Skeletal muscle cell (primary cell): ENCODE measurements at regions not wholly inside any gene's neighbourhood (a gene's known extent, or its start where the extent isn't known, plus 50 kb on each side); places are given as distances from the start of the nearest gene placed in this dataset.

Experiments used
- DNase-seq: peaks from one replicate; pipeline ENCODE4 v3.0.0-alpha.2; 2010; ENCODE audit warnings: low read depth
- H3K4me3 ChIP-seq: 2 replicates; pipeline ENCODE4 v1.5.1; 2011; ENCODE audit warnings: low read depth, mild to moderate bottlenecking, control low read depth, low read length, moderate library complexity

DNA sequence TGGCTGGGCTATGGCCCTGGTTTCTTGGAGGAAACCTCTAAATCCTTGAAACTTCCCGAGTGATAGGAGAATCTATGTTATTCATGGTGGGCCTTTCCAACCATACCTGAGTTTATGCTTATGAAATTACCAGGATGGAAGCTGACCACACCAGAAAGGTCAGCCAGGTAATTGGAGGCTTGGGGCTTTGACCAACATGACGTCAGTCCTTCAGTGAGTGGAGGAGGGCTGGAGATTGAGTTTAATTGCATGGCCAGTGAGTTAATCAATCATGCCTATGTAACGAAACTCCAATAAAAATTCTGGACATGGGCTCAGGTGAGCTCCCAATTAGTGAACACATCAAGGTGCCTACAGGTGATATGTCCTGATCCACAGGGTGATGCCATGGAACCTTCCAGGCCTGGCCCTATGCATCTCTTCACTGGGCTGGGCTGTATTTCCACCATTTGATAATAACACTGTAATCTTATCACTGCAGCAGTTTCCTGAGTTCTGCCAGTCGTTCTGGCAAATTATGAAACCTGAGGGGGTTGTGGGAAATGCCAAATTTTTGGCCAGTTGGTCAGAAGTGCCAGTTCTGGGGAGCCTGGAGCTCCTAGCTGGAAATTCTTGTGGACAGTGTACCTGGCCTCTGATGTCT lies 106.5 kb downstream of the CDH26 start:
- no peak for DNase-seq
- no peak overlapping the region for H3K4me3 ChIP-seq

DNA sequence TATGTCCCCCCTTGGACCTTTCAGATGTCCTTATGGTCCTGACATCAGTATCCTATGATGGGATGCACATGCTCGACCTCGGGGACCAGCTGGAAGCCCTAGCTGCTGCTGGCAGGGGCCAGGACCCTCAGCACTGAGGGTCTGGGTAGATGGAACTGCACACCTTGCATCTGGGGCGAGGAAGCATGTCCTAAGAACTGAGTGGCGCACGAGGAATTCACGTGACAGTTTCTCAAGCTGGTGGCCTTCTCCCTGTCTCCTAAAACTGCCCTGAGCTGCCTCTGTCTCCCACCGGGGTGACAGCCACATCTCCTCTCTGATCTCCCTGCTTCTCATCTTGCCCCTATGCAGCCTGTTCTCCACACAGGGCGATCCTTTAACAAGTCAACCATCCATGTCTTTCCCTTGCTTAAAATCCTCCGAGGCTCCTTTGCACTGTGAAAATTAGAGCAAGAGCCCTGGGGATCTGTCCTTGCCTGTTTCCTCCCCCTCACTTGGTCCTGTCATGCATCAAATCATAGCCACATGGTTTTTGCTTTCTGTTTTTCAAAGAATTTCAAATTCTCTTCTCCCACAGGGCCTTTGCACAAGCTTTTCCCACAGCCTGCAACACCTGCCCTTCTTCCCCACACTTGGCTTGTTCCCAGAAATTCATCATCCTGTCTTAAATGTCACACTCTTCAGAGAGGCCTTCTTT lies 107.7 kb downstream of the CDH26 start:
- DNase-seq: no peak
- no peak overlapping the region for H3K4me3 ChIP-seq

DNA sequence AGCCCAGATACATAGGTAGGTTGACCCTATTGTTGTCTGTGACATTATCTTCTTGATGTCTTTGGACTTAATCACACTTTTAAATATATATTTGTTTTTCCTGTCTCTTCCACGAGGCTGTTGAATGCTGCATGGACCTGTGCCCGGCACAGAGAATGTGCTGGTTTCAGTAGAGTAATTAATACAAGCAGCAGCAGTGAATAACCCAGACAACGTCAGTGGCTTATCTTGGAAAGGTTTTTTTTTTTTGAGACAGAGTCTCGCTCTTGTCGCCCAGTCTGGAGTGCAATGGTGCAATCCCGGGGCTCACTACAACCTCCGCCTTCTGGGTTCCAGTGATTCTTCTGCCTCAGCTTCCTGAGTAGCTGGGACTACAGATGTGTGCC lies 108.2 kb downstream of the CDH26 start:
- H3K4me3 ChIP-seq: no peak overlapping the region

DNA sequence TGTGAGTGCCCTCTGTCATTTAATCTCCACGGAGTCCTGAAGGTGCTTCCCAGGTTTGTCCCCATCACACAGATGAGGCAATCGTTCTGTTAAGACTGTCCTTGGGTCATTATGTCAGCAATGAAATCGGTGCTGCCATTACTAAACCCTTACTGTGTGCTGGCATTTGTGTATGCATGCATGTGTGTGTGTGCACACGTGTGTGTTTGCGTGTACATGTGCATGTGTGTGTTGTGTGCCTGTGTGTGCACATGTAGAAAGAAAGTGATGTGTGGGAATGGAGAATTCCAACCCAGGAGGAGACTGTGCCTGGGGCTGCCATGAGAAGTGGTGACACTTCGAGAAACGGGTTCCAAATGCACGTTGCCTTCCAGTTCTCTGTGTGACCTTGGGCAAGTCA lies 110.3 kb downstream of the CDH26 start:
- H3K4me3 ChIP-seq: no peak overlapping the region
- no peak for DNase-seq

More for the DNA sequence above, 108.2 kb downstream of the CDH26 start:
- no peak for DNase-seq

DNA sequence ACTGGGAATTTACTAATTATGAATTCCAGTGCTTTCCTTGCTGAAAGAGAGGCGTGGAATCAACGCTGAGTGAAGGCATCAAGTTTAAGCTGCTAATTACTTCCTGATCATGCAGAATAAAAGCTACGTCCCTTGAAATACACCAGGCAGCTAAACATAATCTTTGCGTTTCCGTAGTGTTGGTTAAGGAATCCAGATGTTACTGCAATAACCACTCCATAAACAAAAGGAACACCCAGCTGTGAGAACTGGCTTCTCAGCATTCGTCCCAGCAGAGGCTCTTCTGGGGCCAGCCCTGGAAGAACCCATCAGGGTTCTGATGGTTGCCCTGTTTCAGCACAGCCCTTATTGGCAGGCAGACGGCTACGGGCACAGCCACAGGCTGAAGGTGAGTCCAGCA lies 111.4 kb downstream of the CDH26 start:
- DNase-seq: no peak
- H3K4me3 ChIP-seq: no peak overlapping the region

DNA sequence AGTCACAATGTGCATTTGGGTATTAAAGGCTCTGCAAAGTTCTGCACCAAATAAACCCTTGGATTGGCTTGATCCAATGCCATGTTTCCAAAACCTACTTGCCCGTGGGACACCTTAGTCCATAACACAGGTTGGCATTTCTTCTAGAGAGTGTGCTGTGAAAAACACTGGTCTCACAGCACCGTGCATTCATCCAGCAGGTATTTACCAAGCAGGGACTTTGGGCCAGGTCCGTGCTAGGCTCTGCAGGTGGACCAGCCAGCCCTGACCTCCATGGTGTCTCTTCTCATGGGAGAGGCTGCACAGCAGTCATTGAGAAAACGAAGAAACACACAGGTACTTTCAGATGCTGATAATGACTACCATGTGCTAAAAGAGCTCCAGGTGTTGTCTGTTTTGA lies 112.6 kb downstream of the CDH26 start:
- no peak overlapping the region for H3K4me3 ChIP-seq
- DNase-seq: no peak

DNA sequence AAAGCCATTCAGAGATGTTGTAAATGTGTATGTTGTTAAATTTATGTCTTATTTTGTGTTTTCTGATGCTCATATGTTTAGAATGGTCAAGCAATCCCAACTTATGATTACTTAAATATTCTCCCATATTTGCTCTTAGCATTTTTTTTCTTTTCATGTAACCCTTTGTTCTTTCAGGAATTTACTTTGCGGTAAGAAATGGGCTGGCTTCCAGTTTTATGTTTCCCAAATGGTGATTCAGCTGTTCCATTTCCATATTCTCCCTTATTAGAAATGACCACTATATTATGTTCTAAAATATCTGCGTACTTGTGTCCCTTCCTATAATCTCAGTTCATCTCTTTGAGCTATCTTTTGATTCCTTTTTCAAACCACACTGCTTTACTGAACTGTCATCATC lies 113.7 kb downstream of the CDH26 start:
- H3K4me3 ChIP-seq: no peak overlapping the region
- DNase-seq: no peak

DNA sequence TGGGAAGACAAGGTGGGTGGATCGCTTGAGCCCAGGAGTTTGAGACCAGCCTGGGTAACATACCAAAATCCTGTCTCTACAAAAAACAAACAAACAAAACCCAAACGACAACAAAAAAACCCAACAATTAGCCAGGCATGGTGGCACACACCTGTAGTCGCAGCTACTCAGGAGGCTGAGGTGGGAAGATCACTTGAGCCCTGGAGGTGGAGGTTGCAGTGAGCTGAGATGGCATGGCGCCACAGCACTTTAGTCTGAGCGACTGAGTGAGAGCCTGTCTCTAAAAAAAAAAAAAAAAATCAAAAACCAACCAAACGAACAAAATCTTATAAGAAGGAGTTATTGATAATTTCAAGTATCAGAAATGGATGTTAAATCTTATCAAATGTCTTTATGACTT lies 114.9 kb downstream of the CDH26 start:
- H3K4me3 ChIP-seq: no peak overlapping the region
- DNase-seq: no peak

DNA sequence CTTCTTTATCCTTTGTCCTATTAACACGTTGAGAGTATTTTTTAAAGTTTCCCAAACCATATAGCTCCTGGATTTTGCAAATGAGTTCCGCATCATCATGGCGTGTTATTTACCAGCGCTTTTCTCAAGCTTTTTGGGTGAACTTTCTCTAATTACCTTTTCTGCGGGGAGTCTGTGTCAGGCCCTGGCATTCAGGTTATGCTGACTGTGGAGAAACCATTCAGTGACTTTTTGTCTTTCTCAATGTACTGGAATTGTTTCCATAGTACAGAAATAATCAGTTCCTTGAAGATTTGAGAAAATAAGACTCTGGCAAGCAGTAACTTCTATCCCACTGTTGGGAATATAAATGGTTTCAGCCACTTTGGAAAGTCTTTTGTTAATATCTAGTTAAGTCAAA lies 115.3 kb downstream of the CDH26 start:
- no peak for DNase-seq
- no peak overlapping the region for H3K4me3 ChIP-seq

DNA sequence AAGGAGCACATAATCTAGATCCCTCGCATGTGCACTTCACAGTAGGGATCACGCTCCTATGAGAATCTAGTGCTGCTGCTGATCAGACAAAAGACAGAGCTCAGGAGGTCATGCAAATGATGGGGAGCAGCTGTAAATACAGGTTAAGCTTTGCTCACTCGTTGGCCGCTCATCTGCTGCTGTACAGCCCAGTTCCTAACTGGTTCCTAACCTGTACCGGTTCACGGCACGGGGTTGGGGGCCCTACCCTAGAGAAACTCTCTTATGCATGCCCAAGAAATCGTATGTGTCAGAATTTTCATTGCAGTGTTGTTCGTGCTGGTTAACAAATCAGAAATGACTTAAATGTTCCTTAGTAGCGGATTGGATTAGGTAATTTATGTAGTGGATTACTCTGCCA lies 116.1 kb downstream of the CDH26 start:
- DNase-seq: no peak
- H3K4me3 ChIP-seq: no peak overlapping the region

DNA sequence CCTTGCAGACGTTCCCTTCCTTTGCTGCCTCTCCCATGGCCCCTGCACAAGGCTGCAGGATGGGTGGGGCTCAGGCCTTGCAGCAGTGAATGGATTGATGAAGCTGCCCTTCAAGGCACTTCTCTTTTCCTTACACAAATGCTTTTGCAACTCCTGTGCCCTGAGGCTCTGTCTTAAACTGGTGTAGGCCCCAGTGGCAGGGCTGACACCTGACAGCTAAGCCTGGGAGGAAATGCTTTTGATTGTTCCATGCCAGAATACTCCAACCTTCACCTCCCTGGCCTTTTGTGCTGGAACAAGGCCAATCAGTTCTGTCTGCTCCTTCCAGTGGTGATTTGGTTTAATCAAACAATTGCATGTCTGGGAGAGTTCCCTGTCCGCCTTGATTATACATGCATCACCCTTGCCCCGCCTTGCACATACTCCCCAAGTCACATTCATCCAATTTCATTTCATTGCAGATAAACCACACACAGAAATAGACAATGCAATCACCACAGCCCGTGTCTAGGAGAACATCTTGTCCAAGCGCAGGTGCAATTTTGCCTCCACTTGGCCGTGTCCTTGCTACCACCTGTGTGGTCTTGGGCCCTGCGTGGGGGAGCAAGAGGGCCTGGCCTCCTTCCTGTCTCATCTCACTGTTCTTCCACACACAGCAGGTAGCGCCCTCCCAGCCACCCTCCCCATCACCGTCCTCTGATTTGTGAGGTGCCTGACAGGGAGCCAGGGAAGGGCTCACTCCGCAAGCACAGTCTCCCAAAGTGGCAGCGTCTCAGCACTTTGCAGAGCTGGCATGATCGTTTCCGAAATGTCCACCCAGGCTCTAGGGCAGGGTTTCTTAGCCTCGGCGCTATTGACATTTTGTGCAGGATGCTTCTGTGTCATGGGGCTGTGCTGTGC lies 120.4 kb downstream of the CDH26 start:
- no peak for DNase-seq
- no peak overlapping the region for H3K4me3 ChIP-seq

DNA sequence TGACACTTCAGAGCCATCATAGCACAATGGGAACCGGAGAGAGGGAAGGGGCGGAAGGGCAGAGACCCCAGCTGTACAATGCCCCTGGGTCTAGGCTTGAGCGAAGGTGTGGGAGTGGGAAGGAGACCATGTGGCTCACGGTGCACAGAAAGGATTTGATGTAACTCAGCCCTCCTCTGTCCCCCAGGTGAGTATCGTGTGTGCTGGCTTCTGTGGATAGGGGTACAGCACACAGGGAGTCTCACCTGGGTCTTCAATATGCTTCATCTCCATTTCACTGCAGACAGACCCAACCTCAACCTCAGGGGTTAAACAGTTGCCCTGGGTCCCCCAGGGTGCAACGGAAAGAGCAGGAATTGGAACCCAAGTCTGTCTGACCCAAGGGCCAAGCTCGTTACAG lies 122.2 kb downstream of the CDH26 start:
- no peak for DNase-seq
- no peak overlapping the region for H3K4me3 ChIP-seq

DNA sequence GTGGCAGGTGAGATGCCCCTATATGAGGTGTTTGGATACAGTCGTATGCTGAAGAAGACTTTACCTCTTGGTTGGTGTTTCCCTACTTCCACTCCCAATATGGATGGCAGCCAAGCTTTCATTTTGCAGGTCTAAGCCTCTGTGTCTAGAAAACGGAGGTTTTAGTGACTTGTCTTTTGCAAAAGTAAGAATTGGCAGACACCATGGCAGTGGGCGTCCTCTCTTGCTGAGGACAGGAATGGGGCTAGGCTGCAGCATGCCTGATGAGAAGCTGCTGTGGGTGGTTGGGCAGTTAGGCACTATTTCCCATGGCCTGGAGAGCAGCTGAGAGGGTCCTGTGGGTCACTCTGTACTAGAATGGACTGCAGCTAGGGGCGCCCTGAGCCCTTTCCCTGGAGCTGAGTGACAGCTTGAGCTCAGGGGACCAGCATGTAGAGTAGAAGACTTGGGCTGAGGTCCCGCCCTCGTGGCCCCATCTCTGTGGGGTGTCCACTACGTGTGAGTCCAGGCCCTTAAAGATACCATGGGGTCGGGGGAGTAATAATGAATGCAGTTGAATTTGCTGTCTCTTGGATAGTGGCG lies 127.4 kb downstream of the CDH26 start:
- H3K4me3 ChIP-seq: no peak overlapping the region
- no peak for DNase-seq

DNA sequence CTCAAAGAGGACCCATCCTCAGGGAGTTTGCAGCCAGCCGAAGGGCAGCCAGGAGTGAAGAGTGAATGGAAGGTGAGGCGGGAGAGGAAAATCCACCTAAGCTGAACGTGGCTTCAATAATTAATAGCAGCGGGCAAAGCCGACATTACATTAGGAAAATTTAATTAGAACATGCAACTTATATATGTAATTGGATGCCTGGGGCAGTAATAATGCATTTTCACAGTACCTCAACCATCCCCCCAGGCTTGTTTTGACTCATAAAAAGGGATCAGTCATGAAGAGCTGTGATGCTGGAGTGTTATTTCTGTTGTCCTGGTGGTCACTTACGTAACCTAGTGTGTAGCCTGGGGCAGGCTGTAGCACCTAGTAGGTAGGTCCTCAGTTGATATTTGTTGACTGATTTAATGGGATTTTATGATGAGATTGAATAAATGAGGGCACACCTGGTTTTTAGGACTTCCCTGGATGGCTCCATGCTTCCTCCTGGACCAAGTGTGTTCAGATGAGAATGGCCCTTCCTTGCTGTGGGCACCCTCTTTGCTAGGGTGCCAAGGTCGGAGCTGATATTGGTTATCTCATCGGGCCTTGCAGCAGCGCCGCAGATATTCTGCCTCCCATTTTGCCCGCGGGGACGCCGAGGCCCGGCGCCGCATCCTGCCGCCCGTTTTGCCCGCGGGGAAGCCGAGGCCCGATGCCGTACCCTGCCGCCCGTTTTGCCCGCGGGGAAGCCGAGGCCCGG lies 128.8 kb downstream of the CDH26 start:
- DNase-seq: no peak
- peak overlapping the region; percentile 5 for H3K4me3 ChIP-seq

DNA sequence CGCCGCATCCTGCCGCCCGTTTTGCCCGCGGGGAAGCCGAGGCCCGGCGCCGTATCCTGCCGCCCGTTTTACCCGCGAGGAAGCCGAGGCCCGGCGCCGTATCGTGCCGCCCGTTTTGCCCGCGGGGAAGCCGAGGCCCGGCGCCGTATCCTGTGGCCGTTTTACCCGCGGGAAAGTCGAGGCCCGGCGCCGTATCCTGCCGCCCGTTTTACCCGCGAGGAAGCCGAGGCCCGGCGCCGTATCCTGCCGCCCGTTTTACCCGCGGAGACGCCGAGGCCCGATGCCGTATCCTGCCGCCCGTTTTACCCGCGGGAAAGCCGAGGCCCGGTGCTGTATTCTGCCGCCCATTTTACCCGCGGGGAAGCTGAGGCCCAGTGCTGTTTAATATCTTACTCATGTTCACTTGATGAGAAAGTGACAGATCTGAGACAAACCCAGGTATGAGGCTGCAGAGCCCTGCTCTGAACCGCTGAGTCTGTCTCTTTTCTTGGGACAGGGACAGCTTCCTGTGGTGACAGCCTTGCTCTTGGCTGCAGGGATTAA lies 129.4 kb downstream of the CDH26 start:
- H3K4me3 ChIP-seq: peak overlapping the region; percentile 5
- DNase-seq: no peak

DNA sequence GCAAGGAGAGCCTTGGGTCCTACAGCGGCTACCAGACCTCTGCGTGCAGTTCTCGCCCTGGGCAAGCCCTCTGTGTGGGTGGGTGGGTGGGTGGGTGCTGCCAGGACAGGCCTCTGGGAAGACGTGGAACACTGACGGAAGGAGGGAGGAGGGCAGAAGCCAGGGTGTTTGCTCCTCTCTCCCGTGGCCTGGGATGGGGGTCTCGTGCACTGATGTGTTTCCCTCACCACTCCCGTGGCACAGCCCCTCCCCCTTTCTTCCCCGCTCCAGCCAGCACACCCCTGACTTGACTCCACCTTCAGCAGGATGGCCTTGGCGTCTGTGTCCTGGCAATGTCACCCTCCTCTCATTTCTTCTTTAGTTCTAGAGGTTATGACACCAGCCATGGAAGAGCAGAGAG lies 130.0 kb downstream of the CDH26 start:
- H3K4me3 ChIP-seq: no peak overlapping the region
- no peak for DNase-seq

DNA sequence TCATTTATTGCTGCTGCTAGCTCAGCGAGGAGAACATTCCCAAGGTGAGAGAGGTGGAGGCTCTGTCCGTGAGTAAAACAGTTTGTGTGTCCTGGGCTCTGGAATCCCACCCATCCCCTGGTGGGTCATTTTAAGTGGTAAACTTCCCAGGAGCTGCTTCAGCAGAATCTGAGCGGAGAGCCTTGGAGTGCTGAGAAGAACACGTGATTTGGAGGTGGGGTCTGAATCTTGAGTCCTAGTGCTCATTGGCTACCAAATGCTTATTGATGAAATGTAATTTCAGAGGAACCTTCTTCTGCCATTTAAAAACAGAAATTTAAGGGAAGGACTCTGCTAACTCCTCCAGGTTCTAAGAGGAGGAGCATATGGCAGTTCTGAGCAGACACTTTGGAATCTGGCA lies 132.4 kb downstream of the CDH26 start:
- no peak overlapping the region for H3K4me3 ChIP-seq
- DNase-seq: no peak

DNA sequence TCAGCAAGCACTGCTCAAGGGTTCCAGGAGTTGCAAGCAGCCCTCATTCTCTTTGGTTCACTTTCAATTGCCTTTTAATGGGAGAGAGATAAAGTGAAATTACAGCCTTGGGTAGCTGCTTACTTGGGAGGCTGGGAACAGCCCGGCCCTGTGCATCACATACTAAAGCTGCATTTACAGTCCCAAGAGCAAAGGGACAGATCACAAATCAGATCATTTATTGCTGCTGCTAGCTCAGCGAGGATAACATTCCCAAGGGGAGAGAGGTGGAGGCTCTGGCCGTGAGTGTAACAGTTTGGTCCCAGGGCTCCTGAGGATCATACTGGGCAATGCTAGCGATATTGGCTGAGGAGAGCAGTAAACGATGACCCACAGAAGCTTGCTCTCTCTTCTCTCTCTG lies 133.1 kb downstream of the CDH26 start:
- DNase-seq: no peak

DNA sequence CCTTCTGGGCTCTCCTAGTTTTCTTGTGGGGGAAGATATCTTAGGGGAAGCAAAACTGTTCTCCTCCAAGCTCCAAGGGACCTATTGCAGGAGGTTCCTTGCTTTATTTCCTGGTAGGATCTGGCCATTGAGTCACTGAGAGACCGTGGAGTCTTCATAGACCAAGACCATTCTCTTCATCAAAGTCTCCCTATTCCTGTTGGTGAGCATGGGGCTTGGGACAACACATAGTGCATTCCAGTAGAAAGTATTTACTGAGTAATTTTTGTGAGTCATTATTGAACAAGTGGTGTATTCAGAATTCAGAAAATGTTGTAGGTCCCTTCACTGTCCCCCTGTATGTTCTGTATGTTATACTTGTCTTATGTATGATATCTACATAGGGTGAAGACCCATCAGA lies 133.6 kb downstream of the CDH26 start:
- no peak for DNase-seq
- H3K4me3 ChIP-seq: no peak overlapping the region

More for the DNA sequence above, 133.1 kb downstream of the CDH26 start:
- no peak overlapping the region for H3K4me3 ChIP-seq
